Mammary epithelial cell (primary cell): ENCODE measurements at regions not wholly inside any gene's neighbourhood (a gene's known extent, or its start where the extent isn't known, plus 50 kb on each side); places are given as distances from the start of the nearest gene placed in this dataset.

ENCODE experiments used
- EZH2 ChIP-seq: IDR thresholded peaks from 2 replicates; pipeline ENCODE4 v1.6.1; 2012; ENCODE audit warnings: low read length, inconsistent platforms, borderline replicate concordance
- TF ChIP-seq, protein P1 (sequence below), 2 donors: IDR thresholded peaks in 1 of 2; conservative IDR thresholded peaks in 1 of 2; 2 replicates each; pipeline ENCODE4 v1.5.1; 2011 to 2012; ENCODE audit warnings: inconsistent platforms in 2 of 2, low read length in 2 of 2, mild to moderate bottlenecking in 2 of 2, control low read depth in 1 of 2, low read depth in 1 of 2; ENCODE audit not compliant: insufficient read depth in 1 of 2; ENCODE audit errors: extremely low read depth in 1 of 2

GRCh38 chr2:8322634-8323033 lies 359.2 kb upstream of the ID2 start:
- TF ChIP-seq, protein P1, sequence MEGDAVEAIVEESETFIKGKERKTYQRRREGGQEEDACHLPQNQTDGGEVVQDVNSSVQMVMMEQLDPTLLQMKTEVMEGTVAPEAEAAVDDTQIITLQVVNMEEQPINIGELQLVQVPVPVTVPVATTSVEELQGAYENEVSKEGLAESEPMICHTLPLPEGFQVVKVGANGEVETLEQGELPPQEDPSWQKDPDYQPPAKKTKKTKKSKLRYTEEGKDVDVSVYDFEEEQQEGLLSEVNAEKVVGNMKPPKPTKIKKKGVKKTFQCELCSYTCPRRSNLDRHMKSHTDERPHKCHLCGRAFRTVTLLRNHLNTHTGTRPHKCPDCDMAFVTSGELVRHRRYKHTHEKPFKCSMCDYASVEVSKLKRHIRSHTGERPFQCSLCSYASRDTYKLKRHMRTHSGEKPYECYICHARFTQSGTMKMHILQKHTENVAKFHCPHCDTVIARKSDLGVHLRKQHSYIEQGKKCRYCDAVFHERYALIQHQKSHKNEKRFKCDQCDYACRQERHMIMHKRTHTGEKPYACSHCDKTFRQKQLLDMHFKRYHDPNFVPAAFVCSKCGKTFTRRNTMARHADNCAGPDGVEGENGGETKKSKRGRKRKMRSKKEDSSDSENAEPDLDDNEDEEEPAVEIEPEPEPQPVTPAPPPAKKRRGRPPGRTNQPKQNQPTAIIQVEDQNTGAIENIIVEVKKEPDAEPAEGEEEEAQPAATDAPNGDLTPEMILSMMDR (conservative IDR thresholded peaks at IDR 0.05 in 1 of 2, IDR thresholded peaks at IDR 0.05 in 1 of 2; ENCODE audit: extremely low read depth in 1 of 2, insufficient read depth in 1 of 2, low read depth in 1 of 2, low read length in 2 of 2) = no peak
- no peak for TF ChIP-seq EZH2
